ENCODE measurements at regions not wholly inside any gene's neighbourhood (a gene's known extent, or its start where the extent isn't known, plus 50 kb on each side); places are given as distances from the start of the nearest gene placed in this dataset.

DNA sequence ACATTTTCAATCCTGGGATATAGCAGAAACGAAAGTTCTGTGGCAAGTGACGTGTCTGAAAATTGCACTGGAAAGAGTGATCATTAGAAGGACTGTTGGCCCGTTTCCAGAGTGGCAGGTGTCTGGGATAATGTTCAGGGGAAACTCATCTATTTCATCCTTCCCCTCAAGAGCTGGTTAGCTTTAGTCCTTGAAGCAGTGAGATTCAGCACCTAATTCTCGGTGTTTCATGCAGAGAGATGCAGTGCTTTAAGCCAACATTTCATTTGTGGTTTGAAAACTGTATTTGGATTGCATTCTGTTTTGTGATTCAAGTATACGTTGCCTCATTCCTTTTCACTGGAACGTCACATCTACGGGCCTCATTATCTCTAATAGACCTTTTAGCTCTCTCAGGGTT lies 205.0 kb upstream of the RAG2 start:
- no peak for FAIRE-seq

- FAIRE-seq: no peak
Observed at GRCh38 chr11:36792996-36793914, 195.2 kb upstream of the RAG2 start.

DNA sequence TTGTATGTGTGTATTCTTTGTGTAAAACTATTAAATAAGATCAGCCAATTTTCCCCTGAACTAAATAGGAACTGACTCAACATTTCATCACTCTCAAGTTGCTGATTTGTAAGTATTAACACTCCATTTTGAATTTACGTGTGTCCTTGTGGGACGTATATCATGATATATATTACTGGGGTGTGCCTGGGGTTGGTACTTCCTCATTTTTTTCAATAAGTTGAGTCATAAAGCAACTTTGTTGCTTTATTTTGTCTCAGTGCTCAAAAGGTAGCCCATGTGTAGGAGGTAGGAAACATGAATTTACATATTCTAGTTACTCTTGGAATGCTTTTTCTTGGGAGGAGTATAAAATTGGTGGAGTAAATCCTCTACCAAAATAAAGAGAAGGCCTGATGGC lies 193.9 kb upstream of the RAG2 start:
- no peak for FAIRE-seq

- no peak for FAIRE-seq
Observed at GRCh38 chr11:36790526-36790925, 192.5 kb upstream of the RAG2 start.

DNA sequence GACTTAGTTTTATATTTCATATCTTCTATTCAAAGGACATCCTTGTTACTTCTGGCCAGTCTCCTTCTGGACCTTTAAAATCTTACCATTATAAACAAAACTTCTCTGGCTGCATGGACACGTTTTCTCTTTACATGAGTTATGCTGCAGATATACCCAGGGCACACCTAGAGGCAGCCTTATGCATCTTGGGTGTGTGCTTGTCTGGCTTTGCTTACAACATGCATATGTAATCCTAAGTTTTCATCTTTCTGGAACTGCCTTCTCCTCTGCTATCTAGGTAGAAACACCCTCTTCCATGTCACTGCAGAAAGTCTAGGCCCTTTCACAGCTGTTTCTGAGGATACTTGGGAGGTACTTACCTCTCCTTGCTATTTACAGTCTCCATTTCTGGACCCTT lies 185.8 kb upstream of the RAG2 start:
- no peak for FAIRE-seq

DNA sequence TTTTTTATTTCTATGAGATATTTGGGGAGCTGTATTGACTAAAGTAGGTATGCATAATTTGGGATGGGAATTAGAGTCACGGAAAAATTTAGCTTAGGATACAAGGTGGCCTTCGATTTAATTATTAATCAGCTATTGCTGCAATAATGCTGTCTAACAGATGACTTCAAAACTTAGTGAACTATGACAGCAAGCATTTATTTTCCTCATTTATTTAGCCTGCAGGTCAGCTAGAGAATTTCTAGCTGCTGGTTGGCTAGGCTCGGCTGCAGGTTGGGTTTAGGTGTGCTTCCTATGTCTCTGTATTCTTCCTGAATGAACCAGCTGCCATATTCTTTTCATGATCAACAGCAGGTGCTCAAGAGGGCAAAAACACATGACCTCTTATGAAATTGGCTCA lies 181.8 kb upstream of the RAG2 start:
- no peak for FAIRE-seq

GRCh38 chr11:36777311-36777710 lies 179.3 kb upstream of the RAG2 start:
- FAIRE-seq: no peak

DNA sequence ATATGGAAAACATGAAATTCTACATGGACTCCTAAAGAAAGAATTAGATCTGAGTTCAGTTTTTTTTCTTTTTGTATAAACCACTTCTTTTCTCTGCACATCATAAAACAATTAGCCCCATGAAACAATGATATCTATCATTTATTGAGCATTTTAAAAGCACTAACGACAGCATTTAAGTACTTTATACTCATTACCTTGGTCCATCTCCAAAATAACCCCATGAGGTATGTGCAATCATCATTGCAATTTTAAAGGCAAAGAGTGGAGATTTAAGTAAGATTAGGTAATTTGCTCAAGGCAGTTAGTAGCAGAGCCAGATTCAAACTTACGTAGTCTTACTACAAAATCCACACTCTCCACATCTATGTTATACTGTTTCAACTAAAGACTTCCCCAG lies 177.7 kb upstream of the RAG2 start:
- FAIRE-seq: no peak

DNA sequence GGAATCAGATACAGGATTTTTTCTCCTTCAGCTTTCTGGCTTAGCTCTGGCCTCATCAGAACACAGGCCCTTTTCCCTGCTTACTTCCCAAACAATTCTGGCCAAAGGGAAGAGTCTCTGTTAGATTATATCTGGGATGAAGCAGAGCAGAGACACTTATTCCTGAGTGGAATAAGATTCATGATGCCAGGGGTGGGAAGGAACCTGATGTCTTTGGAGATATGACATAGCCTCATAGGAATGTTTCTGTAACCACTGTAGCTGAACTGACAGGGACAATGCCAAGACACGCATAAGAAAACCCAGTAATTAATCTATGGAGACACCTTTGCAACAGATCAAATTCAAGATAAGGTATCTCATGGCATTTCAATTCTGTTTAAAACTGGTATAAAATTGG lies 177.1 kb upstream of the RAG2 start:
- FAIRE-seq: no peak

GRCh38 chr11:36774603-36775002 lies 176.6 kb upstream of the RAG2 start:
- FAIRE-seq: no peak

GRCh38 chr11:36763187-36763586 lies 165.2 kb upstream of the RAG2 start:
- no peak for FAIRE-seq

- FAIRE-seq: no peak
Observed at GRCh38 chr11:36757075-36757474, 159.0 kb upstream of the RAG2 start.

DNA sequence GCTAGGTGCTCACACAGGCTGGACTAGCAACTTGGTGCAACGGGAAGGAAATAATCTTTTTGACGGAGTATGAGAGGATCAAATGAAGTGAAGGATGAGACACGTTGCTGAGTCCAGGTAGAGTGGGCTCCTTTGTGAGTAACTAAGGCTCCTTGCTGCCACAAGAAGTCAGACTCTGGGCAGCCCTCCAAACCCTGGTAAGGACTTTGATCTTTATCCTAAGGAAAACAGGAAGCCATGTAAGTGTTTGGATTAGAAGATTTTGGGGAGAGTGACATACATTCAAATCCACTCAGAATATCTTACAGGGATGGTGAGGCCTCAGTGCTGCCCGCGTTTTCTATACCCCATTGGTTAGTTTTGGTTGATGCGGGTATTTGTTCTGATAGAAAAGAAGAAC lies 155.9 kb upstream of the RAG2 start:
- no peak for FAIRE-seq

GRCh38 chr11:36751996-36752395 lies 154.0 kb upstream of the RAG2 start:
- no peak for FAIRE-seq

DNA sequence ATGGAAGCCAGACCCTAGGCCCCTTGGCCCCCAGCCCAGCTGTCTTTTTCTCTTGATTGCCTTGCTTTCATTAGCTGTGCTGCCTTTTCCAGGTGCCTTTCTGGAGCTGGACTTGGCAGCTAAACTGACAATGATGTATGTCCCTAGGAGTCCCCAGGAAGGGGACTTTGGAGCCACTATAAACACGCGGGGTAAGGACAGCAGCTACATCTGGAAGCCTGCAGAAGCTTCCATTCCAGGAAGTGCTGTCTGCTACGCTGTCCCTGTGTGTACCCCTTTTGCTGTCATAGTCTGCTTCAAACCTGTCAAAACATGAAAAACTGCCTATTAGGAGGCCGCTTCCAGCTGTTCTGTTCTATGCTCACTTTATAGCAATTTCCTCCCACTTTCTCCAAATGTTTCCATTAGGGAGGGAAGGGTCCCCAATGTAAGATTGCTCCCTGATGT lies 153.3 kb upstream of the RAG2 start:
- FAIRE-seq: no peak

GRCh38 chr11:36750349-36750748 lies 152.3 kb upstream of the RAG2 start:
- no peak for FAIRE-seq

GRCh38 chr11:36748836-36749235 lies 150.8 kb upstream of the RAG2 start:
- no peak for FAIRE-seq

DNA sequence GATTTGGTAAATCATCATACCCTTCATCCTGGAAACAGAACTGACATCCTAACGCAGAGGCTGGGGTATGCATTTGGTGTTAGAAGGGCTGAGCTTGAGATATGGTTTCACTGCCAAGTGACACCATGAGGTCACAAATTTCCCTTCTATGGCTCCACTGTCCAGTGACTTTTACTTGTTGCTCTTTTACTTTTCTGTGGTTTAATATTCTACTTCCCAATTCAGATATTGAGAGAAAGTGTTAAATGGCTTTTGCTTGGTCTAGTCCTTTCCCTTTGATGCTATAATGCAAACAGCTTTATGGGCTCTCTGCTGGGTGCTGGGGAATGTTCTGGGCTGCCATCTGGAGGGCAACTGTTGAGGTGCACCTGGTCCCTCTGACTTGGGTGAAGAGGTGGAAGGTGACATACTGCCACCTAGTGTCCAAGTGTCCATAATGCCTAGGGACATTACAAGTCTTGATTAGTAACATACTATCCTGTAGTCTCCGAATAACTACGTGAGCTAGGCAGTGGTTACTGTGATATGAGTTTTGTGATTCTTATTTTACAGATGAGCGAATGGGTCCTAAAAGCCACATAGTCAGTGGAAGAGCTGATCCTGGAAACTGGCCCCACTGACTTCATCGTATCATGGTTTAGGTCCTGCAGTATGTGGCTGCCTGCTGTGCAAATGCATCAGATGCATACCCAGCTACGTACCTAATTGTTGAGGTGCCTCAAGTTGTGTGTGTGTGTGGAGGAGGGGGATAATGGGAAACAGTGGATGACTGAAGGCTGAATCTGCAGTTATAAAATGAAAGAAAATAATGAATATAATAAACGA lies 149.1 kb upstream of the RAG2 start:
- peak; percentile 95 for FAIRE-seq

- FAIRE-seq: no peak
Observed at GRCh38 chr11:36744375-36745168, 146.5 kb upstream of the RAG2 start.

DNA sequence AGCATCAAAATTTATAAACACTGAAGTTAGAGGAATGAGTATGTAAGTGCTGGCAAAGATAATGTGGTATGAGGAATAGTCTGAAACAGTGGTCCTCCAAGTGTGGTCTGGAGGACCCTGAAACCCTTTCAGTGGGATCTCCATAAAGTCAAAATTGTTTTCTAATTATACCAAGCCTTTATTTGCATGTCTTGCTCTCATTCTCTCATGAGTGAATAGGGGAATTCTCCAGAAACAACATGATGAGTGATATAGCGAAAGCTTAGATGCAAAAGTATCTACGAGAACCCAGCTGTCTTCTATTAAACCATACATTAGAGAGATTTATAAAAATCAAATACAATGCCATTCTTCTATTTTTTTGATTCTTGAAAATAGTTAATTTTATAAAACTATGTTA lies 145.0 kb upstream of the RAG2 start:
- FAIRE-seq: no peak

- FAIRE-seq: no peak
Observed at GRCh38 chr11:36741515-36741914, 143.5 kb upstream of the RAG2 start.

DNA sequence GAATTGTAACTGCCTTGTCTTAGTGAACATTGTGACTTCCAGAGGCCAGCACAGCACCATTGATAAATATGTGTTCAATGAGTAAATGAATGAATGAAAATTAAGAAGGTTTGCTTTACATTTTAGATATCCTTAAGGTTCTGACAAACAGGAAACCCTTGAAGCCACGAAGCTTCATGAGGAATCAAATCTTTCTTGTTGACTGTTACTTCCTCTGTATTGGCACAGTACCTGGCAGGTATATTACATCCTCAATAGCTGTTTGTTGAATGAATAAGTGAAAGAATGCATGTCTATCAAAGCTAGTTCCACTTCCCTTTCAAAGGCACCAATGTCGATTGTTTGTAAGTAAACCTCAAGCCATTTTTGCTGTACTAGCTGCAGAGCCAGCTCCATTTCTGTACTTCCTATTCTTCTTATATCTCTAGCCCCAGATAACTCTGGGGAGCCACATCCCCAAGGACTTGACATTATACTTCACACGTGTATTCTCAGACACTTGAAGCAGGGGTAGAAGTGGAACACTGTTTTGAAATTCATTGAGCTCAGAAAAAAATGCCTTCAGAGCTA lies 140.3 kb upstream of the RAG2 start:
- FAIRE-seq: no peak

DNA sequence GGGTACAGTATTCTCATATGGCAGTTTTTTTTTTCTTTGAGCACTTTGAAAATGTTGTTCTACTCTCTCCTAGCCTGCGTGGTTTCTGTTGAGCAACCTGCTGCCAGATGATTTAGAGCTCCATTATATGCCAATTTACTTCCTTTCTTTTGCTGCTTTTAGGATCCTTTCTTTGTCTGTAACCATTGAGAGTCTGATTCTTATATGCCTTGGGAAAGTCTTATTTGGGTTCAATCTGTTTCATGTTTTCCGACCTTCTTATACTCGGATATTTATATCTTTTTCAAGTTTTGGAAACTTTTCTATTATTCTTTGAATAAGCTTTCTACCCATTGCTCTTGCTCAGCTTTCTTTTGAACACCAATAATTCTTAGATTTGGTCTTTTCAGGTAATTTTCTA lies 138.1 kb upstream of the RAG2 start:
- no peak for FAIRE-seq
